Transverse colon (tissue), 4 donors: ENCODE measurements at regions not wholly inside any gene's neighbourhood (a gene's known extent, or its start where the extent isn't known, plus 50 kb on each side); places are given as distances from the start of the nearest gene placed in this dataset.

Experiments used
- DNase-seq: peaks from one replicate; pipeline ENCODE4 v3.0.0-alpha.2; 2019
- H3K27ac ChIP-seq, 4 donors: fragments of 200-600 bp; sonication (generic); 2 replicates each; pipeline ENCODE4 v1.5.1; 2016 to 2018; ENCODE audit warnings: inconsistent platforms in 4 of 4
- H3K27me3 ChIP-seq: fragments of 200-600 bp; sonication (generic); 2 replicates; pipeline ENCODE4 v1.5.1; 2017; ENCODE audit warnings: inconsistent platforms
- H3K36me3 ChIP-seq, 4 donors: fragments of 200-600 bp; sonication (generic); 2 replicates each; pipeline ENCODE4 v1.5.1; 2017 to 2019; ENCODE audit warnings: inconsistent platforms in 4 of 4
- H3K4me1 ChIP-seq, 4 donors: fragments of 200-600 bp; sonication (generic); 2 replicates each; pipeline ENCODE4 v1.5.1; 2017 to 2020; ENCODE audit warnings: inconsistent platforms in 4 of 4
- H3K4me3 ChIP-seq, 4 donors: fragments of 200-600 bp; sonication (generic); 1 replicate in 1 of 4; 2 replicates in 3 of 4; pipeline versions ENCODE4 v1.5.1 to v1.6.1; 2017 to 2019; ENCODE audit warnings: inconsistent platforms in 4 of 4
- H3K9me3 ChIP-seq, 2 donors: fragments of 200-600 bp; sonication (generic); 2 replicates each; pipeline ENCODE4 v1.5.1; 2017 to 2019; ENCODE audit warnings: inconsistent platforms in 2 of 2
- CTCF ChIP-seq, 5 experiments: fragments of 200-600 bp in 3 of 5; fragments of 450-650 bp in 2 of 5; sonication (generic) in 3 of 5; IDR thresholded peaks; 1 replicate in 2 of 5; 2 replicates in 3 of 5; pipeline ENCODE4 v1.5.1; 2016 to 2017; ENCODE audit warnings: antibody characterized with exemption in 5 of 5, inconsistent platforms in 3 of 5, mild to moderate bottlenecking in 2 of 5, moderate library complexity in 1 of 5
- EP300 ChIP-seq: sonication (generic); formaldehyde crosslinking; IDR thresholded peaks from one replicate; pipeline ENCODE4 v1.6.1; 2017; ENCODE audit warnings: antibody characterized with exemption, low read depth
- POLR2A ChIP-seq: fragments of 450-650 bp; IDR thresholded peaks from one replicate; pipeline ENCODE4 v1.6.1; 2016; ENCODE audit warnings: antibody characterized with exemption, mild to moderate bottlenecking, moderate library complexity
- POLR2AphosphoS5 ChIP-seq, 3 donors: sonication (generic); formaldehyde crosslinking; IDR thresholded peaks; one replicate each; pipeline ENCODE4 v1.6.1; 2016; ENCODE audit warnings: antibody characterized with exemption in 3 of 3
- WGBS, 2 donors: methylation state at CpG; one replicate each; pipeline ENCODE4 v1.1.5; 2018; ENCODE audit warnings: low coverage in 1 of 2; 5-methylcytosine and 5-hydroxymethylcytosine counted together
- in situ Hi-C, 4 donors: fragments of 200-750 bp; cut with MboI; loops; one replicate each; pipeline versions ENCODE4 v1.15.0 to v1.15.1; 2017; ENCODE audit warnings: low sequenced_read_pairs in 3 of 4, low pct_ligation_motif_present in 1 of 4, low pct_unique_long_range_greater_than_20kb in 1 of 4
- intact Hi-C: fragments of 100-400 bp; cut with DNase I; formaldehyde crosslinking; loops from one replicate; pipeline ENCODE4 v1.15.1; 2023; ENCODE audit warnings: low total_unique reads

GRCh38 chr22:48099671-48100070 is 1337.2 kb downstream of the TBC1D22A start:
- TF ChIP-seq POLR2AphosphoS5 (IDR thresholded peaks at IDR 0.05): no peak
- no peak for TF ChIP-seq EP300
- no peak for TF ChIP-seq CTCF (IDR thresholded peaks at IDR 0.05)
- in situ Hi-C loops: no loop called here
- Histone ChIP-seq H3K9me3 (no peaks in the 10 kb centered on the region), H3K36me3 (no peaks in the 10 kb centered on the region), H3K27me3 (peaks cover 4% of the 10 kb centered on the region), H3K27ac (no peak overlapping the region), H3K4me1 (no peaks in the 10 kb centered on the region), H3K4me3 (no peak overlapping the region)
- intact Hi-C loops: no loop called here
- 82% methylated on average over 9 of the region's 9 CpGs; no CpG with 5 or more reads in 1 of the 2 donors for WGBS, 2 donors
- no peak for DNase-seq

- no peak for TF ChIP-seq POLR2A
- no peak for TF ChIP-seq CTCF (IDR thresholded peaks at IDR 0.05)
- TF ChIP-seq POLR2AphosphoS5 (IDR thresholded peaks at IDR 0.05): no peak
- TF ChIP-seq EP300: no peak
- Histone ChIP-seq H3K4me1 (no peaks in the 10 kb centered on the region), H3K9me3 (no peaks in the 10 kb centered on the region), H3K4me3 (no peak overlapping the region), H3K36me3 (no peaks in the 10 kb centered on the region), H3K27me3 (peaks cover 4% of the 10 kb centered on the region), H3K27ac (no peak overlapping the region)
- in situ Hi-C loops (no loop called here), intact Hi-C loops (no loop called here)
- no peak for DNase-seq
- WGBS, 2 donors: 78% methylated on average over 6 of the region's 8 CpGs; no CpG with 5 or more reads in 1 of the 2 donors
Observed at GRCh38 chr22:48099251-48099650, 1336.8 kb downstream of the TBC1D22A start.

- in situ Hi-C loops (no loop called here), intact Hi-C loops (no loop called here)
- Histone ChIP-seq H3K36me3 (no peaks in the 10 kb centered on the region), H3K4me3 (no peak overlapping the region), H3K9me3 (no peaks in the 10 kb centered on the region), H3K27ac (no peak overlapping the region), H3K27me3 (peaks cover 4% of the 10 kb centered on the region), H3K4me1 (no peaks in the 10 kb centered on the region)
- 67 to 75% methylated on average over 3 to 10 of the region's 10 CpGs for WGBS, 2 donors
- TF ChIP-seq POLR2A: no peak
- no peak for TF ChIP-seq CTCF (IDR thresholded peaks at IDR 0.05)
- no peak for TF ChIP-seq POLR2AphosphoS5 (IDR thresholded peaks at IDR 0.05)
- TF ChIP-seq EP300: no peak
- no peak for DNase-seq
Observed at GRCh38 chr22:48098921-48099245, 1336.4 kb downstream of the TBC1D22A start.

DNA sequence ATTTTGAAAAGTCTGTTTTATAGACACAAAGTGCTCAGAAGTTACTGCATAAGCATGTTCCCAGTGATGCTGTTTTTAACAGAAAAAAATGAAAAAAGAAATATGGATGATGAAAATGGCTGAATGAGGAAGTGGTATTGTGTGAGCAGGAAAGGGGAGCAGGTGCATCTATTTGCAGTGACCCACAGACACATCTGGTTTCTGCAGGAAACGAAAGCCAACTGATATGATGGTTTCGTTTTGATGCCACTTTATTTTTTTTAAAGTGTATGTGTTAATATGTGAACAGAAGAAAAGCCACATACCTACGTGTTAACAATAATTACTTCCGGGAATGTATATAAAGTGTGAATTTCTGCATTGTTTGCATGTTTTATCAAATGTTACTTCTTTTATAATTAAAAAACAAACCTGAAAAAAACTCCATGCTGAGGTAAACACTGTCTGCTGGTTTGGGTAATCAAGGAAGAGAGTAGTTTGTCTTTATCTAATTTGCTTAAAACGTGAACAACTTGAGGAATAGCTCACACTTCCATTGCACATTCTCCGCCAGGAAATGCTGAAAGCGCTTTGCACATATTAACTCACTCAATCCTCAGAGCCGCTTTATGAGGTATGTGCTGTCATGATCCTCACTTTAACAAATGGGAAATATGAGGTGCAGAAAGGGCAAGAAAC is 1335.9 kb downstream of the TBC1D22A start:
- WGBS, 2 donors: 46% methylated on average over 8 of the region's 8 CpGs
- intact Hi-C loops: no loop called here
- DNase-seq: no peak
- peaks cover 4% of the 10 kb centered on the region for H3K27me3 ChIP-seq
- no peak for TF ChIP-seq CTCF (IDR thresholded peaks at IDR 0.05)
- no peak for TF ChIP-seq POLR2A
- no peak for TF ChIP-seq POLR2AphosphoS5 (IDR thresholded peaks at IDR 0.05)
- TF ChIP-seq EP300: no peak
- H3K9me3 ChIP-seq: no peaks in the 10 kb centered on the region
- no peak overlapping the region for H3K27ac ChIP-seq
- in situ Hi-C loops: no loop called here
- no peak overlapping the region for H3K4me3 ChIP-seq
- no peaks in the 10 kb centered on the region for H3K4me1 ChIP-seq
- no peaks in the 10 kb centered on the region for H3K36me3 ChIP-seq
